ENCODE measurements at regions not wholly inside any gene's neighbourhood (a gene's known extent, or its start where the extent isn't known, plus 50 kb on each side); places are given as distances from the start of the nearest gene placed in this dataset.

DNA sequence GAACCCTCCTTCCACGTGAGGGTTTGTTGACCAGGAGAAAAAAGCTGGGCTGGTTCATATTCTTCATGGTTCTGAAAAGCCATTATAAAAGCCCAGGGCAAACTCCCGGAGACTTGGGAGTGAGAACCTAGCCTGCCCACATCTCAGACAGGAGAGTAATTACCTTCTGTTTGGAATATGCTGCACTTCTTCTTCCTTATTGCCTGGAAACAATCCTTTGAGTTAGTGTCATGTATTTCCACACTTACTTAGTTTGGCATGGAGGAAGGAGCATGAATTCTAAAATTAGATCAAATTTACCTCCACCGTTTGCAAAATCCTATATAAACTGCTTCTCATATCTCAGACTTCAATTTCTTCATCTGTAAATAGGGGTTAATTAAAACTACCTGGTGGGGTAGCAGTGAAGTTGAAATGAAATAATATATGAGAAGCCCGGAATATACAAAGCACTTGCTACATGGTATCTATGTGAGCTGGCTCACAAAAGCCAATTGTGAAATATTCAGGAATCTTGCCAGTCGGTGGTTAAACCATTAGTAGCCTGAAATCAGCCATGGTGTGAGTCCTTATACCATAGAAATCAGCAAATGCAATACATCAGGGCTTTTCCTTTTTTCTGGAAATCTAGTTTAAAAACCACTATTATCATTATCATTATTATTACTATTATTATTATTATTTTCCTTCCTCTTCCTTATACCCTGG is 140.0 kb upstream of the RAD23B start:
- DNase-seq = no peak
- Histone ChIP-seq H3K4me1 (peaks cover 0 to 17% (median 8%) of the 10 kb centered on the region in 4 donors), H3K27me3 (no peaks in the 10 kb centered on the region), H3K27ac (no peak overlapping the region), H3K36me3 (no peaks in the 10 kb centered on the region), H3K4me3 (no peak overlapping the region), H3K9me3 (no peaks in the 10 kb centered on the region)
- intact Hi-C loops (cut with DNase I) = no loop called here
- 12 to 55% methylated on average over 5 of the region's 5 CpGs for WGBS, 2 donors
- no peak for TF ChIP-seq EP300 (IDR thresholded peaks at IDR 0.05)
- TF ChIP-seq, protein P1, sequence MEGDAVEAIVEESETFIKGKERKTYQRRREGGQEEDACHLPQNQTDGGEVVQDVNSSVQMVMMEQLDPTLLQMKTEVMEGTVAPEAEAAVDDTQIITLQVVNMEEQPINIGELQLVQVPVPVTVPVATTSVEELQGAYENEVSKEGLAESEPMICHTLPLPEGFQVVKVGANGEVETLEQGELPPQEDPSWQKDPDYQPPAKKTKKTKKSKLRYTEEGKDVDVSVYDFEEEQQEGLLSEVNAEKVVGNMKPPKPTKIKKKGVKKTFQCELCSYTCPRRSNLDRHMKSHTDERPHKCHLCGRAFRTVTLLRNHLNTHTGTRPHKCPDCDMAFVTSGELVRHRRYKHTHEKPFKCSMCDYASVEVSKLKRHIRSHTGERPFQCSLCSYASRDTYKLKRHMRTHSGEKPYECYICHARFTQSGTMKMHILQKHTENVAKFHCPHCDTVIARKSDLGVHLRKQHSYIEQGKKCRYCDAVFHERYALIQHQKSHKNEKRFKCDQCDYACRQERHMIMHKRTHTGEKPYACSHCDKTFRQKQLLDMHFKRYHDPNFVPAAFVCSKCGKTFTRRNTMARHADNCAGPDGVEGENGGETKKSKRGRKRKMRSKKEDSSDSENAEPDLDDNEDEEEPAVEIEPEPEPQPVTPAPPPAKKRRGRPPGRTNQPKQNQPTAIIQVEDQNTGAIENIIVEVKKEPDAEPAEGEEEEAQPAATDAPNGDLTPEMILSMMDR (IDR thresholded peaks at IDR 0.05) = no peak
- TF ChIP-seq POLR2A (IDR thresholded peaks at IDR 0.05) = no peak
- TF ChIP-seq POLR2AphosphoS5 (IDR thresholded peaks at IDR 0.05) = no peak

DNA sequence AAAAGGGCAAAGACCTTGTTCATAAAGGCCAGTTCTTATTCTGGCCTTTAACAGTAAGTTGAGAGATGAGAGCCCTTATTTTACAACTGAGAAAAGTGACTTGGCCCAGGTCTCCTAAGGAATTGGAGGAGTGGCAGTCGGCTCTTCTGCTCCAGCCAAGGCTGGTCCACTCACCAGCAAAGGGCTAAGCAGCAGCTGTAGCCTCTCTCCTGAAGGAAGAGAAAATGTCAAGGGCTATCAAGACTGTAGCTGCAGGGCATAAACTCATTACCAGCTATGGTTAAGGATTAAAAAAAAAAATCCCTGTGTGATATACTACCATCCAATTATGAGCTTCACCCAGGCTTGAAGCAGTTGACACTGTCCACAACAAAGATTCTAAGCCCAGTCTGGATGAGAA is 138.6 kb upstream of the RAD23B start:
- Histone ChIP-seq H3K27ac (no peak overlapping the region), H3K27me3 (no peaks in the 10 kb centered on the region), H3K36me3 (no peaks in the 10 kb centered on the region), H3K9me3 (no peaks in the 10 kb centered on the region), H3K4me3 (no peak overlapping the region), H3K4me1 (peaks cover 0 to 14% (median 5%) of the 10 kb centered on the region in 4 donors)
- intact Hi-C loops (cut with DNase I) = no loop called here
- WGBS, 2 donors = 65 to 77% methylated on average over 1 of the region's 1 CpG
- no peak for TF ChIP-seq POLR2A (IDR thresholded peaks at IDR 0.05)
- TF ChIP-seq POLR2AphosphoS5 (IDR thresholded peaks at IDR 0.05) = no peak
- TF ChIP-seq, protein P1 (IDR thresholded peaks at IDR 0.05) = no peak
- no peak for TF ChIP-seq EP300 (IDR thresholded peaks at IDR 0.05)
- DNase-seq = no peak

DNA sequence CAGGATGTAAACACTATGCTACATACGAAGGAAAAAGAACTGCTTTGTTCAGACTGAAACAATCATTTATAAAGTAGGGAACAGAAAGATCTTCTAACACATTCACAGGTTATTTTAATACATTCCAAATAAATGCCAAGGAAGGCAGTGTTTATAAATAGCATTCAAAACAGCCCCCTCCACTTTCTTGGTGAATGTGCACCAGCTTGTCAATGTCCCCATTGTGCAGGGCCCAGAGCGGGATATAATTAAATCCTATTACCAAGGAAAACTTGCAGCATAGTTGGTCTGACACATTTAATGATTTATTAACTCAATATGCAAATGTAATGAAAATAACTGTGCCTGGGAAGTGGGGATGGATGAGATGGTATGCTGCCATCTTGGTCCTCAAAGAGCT is 135.9 kb upstream of the RAD23B start:
- Histone ChIP-seq H3K9me3 (no peaks in the 10 kb centered on the region), H3K4me1 (peaks cover 0 to 11% (median 5%) of the 10 kb centered on the region in 4 donors), H3K27me3 (no peaks in the 10 kb centered on the region), H3K36me3 (no peaks in the 10 kb centered on the region), H3K4me3 (no peak overlapping the region), H3K27ac (no peak overlapping the region)
- intact Hi-C loops (cut with DNase I) = no loop called here
- TF ChIP-seq POLR2AphosphoS5 (IDR thresholded peaks at IDR 0.05) (no peak), POLR2A (IDR thresholded peaks at IDR 0.05) (no peak), EP300 (IDR thresholded peaks at IDR 0.05) (no peak)
- TF ChIP-seq, protein P1 (IDR thresholded peaks at IDR 0.05) = no peak
- 88% methylated on average over 2 of the region's 2 CpGs for WGBS, 2 donors
- no peak for DNase-seq

DNA sequence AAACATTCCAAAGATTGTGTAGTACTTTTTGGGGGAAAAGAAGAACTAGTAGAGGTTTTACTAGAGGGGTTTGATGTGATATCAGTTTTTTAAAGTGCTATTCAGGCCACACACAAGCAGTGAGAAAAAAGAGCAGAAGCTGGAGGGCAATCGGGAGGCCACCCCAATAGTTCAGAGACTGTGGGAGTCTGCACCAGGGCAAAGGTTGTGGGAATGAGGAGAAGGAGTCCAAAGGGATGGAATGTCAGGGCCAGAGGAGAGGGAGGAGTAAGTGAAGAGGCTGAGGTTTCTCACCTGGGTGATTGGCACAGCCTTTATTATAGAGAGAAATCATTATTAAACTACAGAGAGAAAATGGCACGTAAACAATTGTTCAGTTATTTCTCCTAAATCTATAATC is 134.9 kb upstream of the RAD23B start:
- intact Hi-C loops (cut with DNase I) = no loop called here
- Histone ChIP-seq H3K27me3 (no peaks in the 10 kb centered on the region), H3K27ac (no peak overlapping the region), H3K4me1 (peaks cover 0 to under 1% (median 0%) of the 10 kb centered on the region in 4 donors), H3K4me3 (no peak overlapping the region), H3K9me3 (no peaks in the 10 kb centered on the region), H3K36me3 (no peaks in the 10 kb centered on the region)
- 92 to 95% methylated on average over 2 of the region's 2 CpGs for WGBS, 2 donors
- no peak for DNase-seq
- TF ChIP-seq POLR2A (IDR thresholded peaks at IDR 0.05) (no peak), POLR2AphosphoS5 (IDR thresholded peaks at IDR 0.05) (no peak), EP300 (IDR thresholded peaks at IDR 0.05) (no peak)
- TF ChIP-seq, protein P1 (IDR thresholded peaks at IDR 0.05) = no peak

GRCh38 chr9:107149756-107150155 is 133.3 kb upstream of the RAD23B start:
- no peaks in the 10 kb centered on the region for H3K4me1 ChIP-seq
- TF ChIP-seq POLR2AphosphoS5 (IDR thresholded peaks at IDR 0.05) = no peak
- TF ChIP-seq POLR2A (IDR thresholded peaks at IDR 0.05) = no peak
- TF ChIP-seq EP300 (IDR thresholded peaks at IDR 0.05) = no peak
- TF ChIP-seq, protein P1 (IDR thresholded peaks at IDR 0.05) = no peak
- H3K9me3 ChIP-seq = no peaks in the 10 kb centered on the region
- H3K27ac ChIP-seq = no peak overlapping the region
- H3K27me3 ChIP-seq = no peaks in the 10 kb centered on the region
- intact Hi-C loops (cut with DNase I) = no loop called here
- 79 to 91% methylated on average over 2 of the region's 2 CpGs for WGBS, 2 donors
- no peak overlapping the region for H3K4me3 ChIP-seq
- no peaks in the 10 kb centered on the region for H3K36me3 ChIP-seq
- DNase-seq = no peak

All from sigmoid colon (tissue), 6 donors.